BE2C (cell line): ENCODE measurements at regions not wholly inside any gene's neighbourhood (a gene's known extent, or its start where the extent isn't known, plus 50 kb on each side); places are given as distances from the start of the nearest gene placed in this dataset.

Source experiments
- DNase-seq: peaks from one replicate; pipeline ENCODE4 v3.0.0-alpha.2; 2020
- H3K27me3 ChIP-seq: fragments of 250-450 bp; sonication (Bioruptor Pico); 2 replicates; pipeline ENCODE4 v1.5.1; 2020; ENCODE audit warnings: mild to moderate bottlenecking
- H3K36me3 ChIP-seq: fragments of 250-450 bp; sonication (Bioruptor Pico); 2 replicates; pipeline ENCODE4 v1.5.1; 2020; ENCODE audit warnings: mild to moderate bottlenecking
- H3K4me1 ChIP-seq: fragments of 250-450 bp; sonication (Bioruptor Pico); 2 replicates; pipeline ENCODE4 v1.5.1; 2020
- H3K4me3 ChIP-seq: 2 replicates; pipeline ENCODE4 v1.5.1; 2011; ENCODE audit warnings: low read depth, low read length
- H3K9me3 ChIP-seq: fragments of 250-450 bp; sonication (Bioruptor Pico); 2 replicates; pipeline ENCODE4 v1.5.1; 2020
- TF ChIP-seq, protein P1 (sequence below): IDR thresholded peaks from 2 replicates; pipeline ENCODE4 v1.5.1; 2012; ENCODE audit warnings: mild to moderate bottlenecking, low read depth, low read length

DNA sequence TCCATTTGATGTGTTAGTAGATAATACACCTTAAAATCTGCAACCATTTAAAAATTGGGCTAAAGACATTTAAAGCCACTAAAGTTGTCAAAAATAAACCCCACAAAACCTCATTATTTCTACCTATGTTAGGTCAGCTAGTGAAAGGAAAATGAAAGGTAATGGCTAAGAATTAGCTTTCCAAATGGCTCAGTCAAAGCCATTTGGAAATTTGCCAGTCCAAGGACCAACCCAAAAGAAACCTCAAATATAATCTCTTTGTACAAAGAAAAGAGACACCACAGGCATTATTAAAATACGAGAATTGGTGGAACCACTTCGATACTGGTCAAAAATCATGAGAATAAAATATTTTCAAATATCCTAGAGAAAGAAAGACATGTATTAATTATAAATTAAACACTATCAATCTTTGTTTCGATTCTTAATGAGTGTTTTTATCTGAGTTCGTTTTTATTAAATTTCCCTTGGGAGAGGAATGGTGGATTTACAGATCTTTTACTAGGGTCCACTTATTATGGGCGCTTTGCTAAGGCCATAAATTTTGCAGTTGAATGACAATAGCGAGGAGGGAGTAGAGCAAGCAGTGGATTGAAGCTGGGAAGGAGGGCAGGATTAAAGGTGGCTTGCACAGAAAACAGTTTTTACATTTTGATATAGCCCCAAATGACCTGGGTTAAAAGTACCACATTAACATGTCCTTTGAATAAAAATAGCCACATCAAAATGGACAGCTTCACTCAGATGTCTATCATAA lies 116.8 kb upstream of the SHB start:
- H3K27me3 ChIP-seq, result no peaks in the 10 kb centered on the region
- peaks cover 8% of the 10 kb centered on the region for H3K4me1 ChIP-seq
- DNase-seq, result no peak
- no peak overlapping the region for H3K4me3 ChIP-seq
- TF ChIP-seq, protein P1, sequence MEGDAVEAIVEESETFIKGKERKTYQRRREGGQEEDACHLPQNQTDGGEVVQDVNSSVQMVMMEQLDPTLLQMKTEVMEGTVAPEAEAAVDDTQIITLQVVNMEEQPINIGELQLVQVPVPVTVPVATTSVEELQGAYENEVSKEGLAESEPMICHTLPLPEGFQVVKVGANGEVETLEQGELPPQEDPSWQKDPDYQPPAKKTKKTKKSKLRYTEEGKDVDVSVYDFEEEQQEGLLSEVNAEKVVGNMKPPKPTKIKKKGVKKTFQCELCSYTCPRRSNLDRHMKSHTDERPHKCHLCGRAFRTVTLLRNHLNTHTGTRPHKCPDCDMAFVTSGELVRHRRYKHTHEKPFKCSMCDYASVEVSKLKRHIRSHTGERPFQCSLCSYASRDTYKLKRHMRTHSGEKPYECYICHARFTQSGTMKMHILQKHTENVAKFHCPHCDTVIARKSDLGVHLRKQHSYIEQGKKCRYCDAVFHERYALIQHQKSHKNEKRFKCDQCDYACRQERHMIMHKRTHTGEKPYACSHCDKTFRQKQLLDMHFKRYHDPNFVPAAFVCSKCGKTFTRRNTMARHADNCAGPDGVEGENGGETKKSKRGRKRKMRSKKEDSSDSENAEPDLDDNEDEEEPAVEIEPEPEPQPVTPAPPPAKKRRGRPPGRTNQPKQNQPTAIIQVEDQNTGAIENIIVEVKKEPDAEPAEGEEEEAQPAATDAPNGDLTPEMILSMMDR, result no peak
- H3K36me3 ChIP-seq, result no peaks in the 10 kb centered on the region
- no peaks in the 10 kb centered on the region for H3K9me3 ChIP-seq

DNA sequence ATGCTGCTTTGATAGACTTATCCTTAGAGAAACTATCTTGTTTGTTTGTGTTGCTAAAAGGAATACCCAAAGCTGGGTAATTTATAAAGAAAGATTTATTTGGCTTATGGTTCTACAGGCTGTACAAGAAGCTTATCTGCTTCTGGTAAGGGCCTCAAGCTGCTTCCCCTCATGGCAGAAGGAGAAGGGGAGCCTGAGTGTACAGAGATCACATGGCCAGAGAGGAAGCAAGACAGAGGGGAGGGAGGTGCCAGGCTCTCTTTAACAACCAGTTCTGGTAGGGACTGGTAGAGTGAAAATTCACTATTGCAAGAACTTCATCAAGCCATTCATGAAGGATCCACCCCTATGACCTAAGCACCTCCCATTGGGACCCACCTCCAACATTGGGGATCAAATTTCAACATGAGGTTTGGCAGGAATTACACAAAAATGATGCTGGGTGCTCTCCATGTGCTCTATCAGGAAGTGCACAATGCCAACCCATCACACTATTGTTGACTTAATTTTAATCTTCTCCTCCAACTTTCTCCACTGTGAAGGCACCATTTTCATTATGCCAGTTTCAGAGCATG lies 115.1 kb upstream of the SHB start:
- Histone ChIP-seq H3K4me3 (no peak overlapping the region), H3K27me3 (no peaks in the 10 kb centered on the region), H3K36me3 (no peaks in the 10 kb centered on the region), H3K4me1 (peaks cover 8% of the 10 kb centered on the region), H3K9me3 (no peaks in the 10 kb centered on the region)
- DNase-seq, result no peak
- TF ChIP-seq, protein P1, result no peak

DNA sequence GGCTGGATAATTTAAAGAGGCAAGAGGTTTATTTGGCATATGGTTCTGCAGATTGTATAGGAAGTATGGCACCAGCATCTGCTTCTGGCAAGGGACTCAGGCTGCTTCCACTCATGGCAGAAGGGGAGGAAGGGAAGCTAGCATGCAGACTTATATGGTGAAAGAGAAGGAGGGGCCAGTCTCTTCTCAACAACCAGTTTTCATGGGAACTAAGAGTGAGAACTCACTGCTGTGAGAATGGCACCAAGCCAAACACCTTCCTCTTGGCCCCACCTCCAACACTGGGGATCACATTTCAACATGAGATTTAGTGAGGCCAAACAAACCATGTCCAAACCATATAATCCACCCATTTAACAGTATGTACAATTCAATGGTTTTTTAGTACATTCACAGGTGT lies 113.3 kb upstream of the SHB start:
- no peak for DNase-seq
- Histone ChIP-seq H3K36me3 (no peaks in the 10 kb centered on the region), H3K27me3 (no peaks in the 10 kb centered on the region), H3K4me1 (peaks cover 8% of the 10 kb centered on the region), H3K9me3 (no peaks in the 10 kb centered on the region), H3K4me3 (no peak overlapping the region)
- TF ChIP-seq, protein P1, result no peak

DNA sequence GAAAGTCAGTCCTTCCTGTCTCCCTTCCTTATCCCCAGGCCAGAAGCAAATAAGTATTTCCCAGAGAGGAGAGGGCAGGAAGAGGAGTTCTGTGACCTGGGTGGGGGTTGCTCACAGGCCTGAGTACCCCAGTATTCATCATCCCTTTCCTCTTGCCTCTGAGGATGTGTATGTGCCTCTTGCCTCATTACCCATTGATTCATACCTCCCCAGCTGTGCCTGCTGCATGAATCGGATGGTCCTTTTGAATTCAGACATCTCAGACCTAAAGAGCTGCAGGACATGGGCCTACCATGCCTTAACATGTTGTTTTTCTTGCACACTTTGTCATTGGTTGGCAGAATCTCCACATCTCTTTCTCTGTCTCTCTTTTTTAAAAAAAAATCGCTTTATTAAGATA lies 112.8 kb upstream of the SHB start:
- H3K27me3 ChIP-seq, result no peaks in the 10 kb centered on the region
- no peaks in the 10 kb centered on the region for H3K36me3 ChIP-seq
- TF ChIP-seq, protein P1, result no peak
- DNase-seq, result no peak
- H3K9me3 ChIP-seq, result no peaks in the 10 kb centered on the region
- no peak overlapping the region for H3K4me3 ChIP-seq
- peaks cover 8% of the 10 kb centered on the region for H3K4me1 ChIP-seq

DNA sequence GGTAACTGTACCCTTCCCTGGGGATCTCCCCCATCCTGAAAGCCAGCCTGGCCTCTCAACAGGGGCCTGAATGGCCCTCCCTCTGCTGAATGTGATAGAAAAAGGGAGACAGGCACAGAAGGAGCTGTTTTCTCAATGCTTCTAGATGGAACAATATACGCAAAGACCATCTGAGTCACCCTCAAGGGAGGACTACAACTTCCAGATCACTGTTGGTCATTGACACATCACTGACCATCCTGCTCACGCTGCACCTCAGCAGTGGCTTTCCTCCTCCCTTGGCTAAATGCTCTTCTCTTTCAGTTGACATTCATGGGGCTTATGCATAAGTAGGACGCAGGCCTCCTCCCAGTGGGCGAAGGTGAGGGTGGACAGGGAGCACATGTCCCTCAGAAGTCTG lies 112.2 kb upstream of the SHB start:
- DNase-seq, result no peak
- no peak overlapping the region for H3K4me3 ChIP-seq
- no peaks in the 10 kb centered on the region for H3K36me3 ChIP-seq
- no peaks in the 10 kb centered on the region for H3K9me3 ChIP-seq
- TF ChIP-seq, protein P1, result no peak
- H3K27me3 ChIP-seq, result no peaks in the 10 kb centered on the region
- H3K4me1 ChIP-seq, result peaks cover 1% of the 10 kb centered on the region

DNA sequence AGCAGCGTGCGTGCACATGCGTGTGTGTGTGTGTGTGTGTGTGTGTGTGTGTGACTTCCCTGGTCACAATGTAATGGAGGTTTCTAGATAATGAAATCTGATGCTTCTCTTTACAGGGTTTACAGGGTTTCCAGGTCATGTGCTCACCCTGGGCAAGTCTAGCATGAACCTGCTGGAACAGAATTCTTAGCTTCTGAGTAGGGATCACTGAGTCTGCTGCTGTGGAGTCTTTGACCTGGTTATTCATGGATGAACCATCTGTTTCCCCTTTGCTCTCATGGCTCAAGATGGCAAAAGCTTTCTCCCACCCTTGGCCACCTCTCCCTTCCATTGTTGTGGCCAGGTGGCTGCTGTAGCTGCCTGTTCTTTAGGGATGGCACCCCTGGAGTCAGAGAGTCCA lies 111.6 kb upstream of the SHB start:
- H3K4me3 ChIP-seq, result no peak overlapping the region
- no peaks in the 10 kb centered on the region; the same call in 1 of the 2 replicates for H3K4me1 ChIP-seq
- H3K36me3 ChIP-seq, result no peaks in the 10 kb centered on the region
- no peak for DNase-seq
- TF ChIP-seq, protein P1, result no peak
- no peaks in the 10 kb centered on the region for H3K27me3 ChIP-seq
- H3K9me3 ChIP-seq, result no peaks in the 10 kb centered on the region
